ENCODE measurements at regions not wholly inside any gene's neighbourhood (a gene's known extent, or its start where the extent isn't known, plus 50 kb on each side); places are given as distances from the start of the nearest gene placed in this dataset.
"Not testable (repeated sequence)": the region's sequence is repeated elsewhere in the genome, so short reads cannot be mapped to it uniquely, and the experiment has no call there.

GRCh38 chr2:200199576-200200263 lies 106.8 kb upstream of the SPATS2L start:
- H3K27me3 ChIP-seq: no peaks in the 10 kb centered on the region; the same call in 1 of the 2 replicates
- H3K4me3 ChIP-seq: no peak overlapping the region
- no peaks in the 10 kb centered on the region for H3K9me3 ChIP-seq
- no peaks in the 10 kb centered on the region for H3K36me3 ChIP-seq
- peak; percentile 21 for DNase-seq

DNA sequence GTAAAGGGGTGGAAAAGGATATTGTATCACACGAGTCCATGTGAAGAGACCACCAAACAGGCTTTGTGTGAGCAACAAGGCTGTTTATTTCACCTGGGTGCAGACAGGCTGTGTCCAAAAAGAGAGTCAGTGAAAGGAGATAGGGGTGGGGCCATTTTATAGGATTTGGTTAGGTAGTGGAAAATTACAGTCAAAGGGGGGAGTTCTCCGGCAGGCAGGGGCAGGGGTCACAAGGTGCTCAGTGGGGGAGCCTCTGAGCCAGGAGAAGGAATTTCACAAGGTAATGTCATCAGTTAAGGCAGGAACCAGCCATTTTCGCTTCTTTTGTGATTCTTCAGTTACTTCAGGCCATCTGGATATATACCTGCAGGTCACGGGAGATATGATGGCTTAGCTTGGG lies 104.7 kb upstream of the SPATS2L start:
- H3K36me3 ChIP-seq, H3K4me3 ChIP-seq, H3K27me3 ChIP-seq: not testable (repeated sequence)

GRCh38 chr2:200203381-200203827 lies 103.1 kb upstream of the SPATS2L start:
- Histone ChIP-seq H3K4me3 (no peak overlapping the region), H3K27me3 (no peaks in the 10 kb centered on the region), H3K9me3 (no peaks in the 10 kb centered on the region), H3K36me3 (no peaks in the 10 kb centered on the region)
- no peak for DNase-seq

More for the DNA sequence above, 104.7 kb upstream of the SPATS2L start:
- not testable (repeated sequence) for H3K9me3 ChIP-seq, DNase-seq

GRCh38 chr2:200208041-200208440 lies 98.5 kb upstream of the SPATS2L start:
- H3K27me3 ChIP-seq: no peaks in the 10 kb centered on the region
- H3K9me3 ChIP-seq: no peaks in the 10 kb centered on the region; the same call in 1 of the 2 replicates
- no peak for DNase-seq
- H3K4me3 ChIP-seq: no peak overlapping the region
- no peaks in the 10 kb centered on the region for H3K36me3 ChIP-seq

- DNase-seq: no peak
- Histone ChIP-seq H3K9me3 (no peaks in the 10 kb centered on the region; the same call in 1 of the 2 replicates), H3K36me3 (no peaks in the 10 kb centered on the region), H3K27me3 (no peaks in the 10 kb centered on the region), H3K4me3 (no peak overlapping the region)
Measured at GRCh38 chr2:200209030-200209429, 97.5 kb upstream of the SPATS2L start.

DNA sequence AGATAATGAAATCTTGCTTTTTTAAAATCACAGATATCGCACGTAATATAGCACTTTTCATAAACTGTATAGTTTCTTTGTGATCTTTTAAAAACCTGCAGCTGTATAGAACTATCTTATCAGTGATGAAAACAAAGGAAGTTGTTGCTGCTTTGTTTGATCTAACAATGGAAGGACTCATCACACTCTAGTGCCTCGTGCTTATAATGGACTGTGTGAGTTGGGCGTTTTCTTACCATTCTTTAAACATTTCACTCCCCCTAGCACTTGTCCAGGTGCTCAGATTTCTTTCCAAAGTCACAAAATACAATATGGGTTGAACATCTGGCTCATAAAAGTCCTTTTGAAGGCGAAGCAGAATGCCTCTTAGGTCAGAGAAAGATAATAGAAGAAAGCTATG lies 94.8 kb upstream of the SPATS2L start:
- Histone ChIP-seq H3K27me3 (no peaks in the 10 kb centered on the region), H3K36me3 (no peaks in the 10 kb centered on the region), H3K4me3 (no peak overlapping the region)

DNA sequence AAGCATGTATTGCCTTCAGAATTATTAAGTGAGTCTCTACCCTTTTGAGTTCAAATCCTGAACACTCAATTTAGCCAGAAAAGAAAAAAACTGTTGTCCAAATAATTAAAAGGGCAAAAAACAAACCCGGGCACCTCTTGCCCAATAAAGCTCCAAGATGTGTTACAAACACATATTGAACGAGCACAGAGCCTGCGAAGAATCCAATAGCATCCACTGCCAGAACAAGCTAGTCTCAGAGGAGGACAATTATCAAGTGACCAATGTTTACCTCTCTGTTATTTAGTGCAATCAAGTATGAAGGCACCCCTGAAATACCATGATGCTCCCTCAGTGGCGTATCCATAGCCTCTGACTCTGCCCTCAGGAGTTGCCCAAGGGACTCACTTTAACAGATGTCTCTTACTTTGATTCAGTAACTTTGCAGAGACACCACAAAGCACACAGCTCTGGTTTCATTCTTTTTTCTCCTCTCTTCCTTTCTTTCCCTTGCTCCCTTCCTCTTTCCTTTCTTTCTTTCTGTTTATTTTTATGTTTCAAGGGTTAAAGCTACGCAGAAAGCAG lies 93.5 kb upstream of the SPATS2L start:
- no peaks in the 10 kb centered on the region for H3K27me3 ChIP-seq

More for the DNA sequence above, 94.8 kb upstream of the SPATS2L start:
- DNase-seq: no peak
- H3K9me3 ChIP-seq: no peaks in the 10 kb centered on the region; the same call in 1 of the 2 replicates

DNA sequence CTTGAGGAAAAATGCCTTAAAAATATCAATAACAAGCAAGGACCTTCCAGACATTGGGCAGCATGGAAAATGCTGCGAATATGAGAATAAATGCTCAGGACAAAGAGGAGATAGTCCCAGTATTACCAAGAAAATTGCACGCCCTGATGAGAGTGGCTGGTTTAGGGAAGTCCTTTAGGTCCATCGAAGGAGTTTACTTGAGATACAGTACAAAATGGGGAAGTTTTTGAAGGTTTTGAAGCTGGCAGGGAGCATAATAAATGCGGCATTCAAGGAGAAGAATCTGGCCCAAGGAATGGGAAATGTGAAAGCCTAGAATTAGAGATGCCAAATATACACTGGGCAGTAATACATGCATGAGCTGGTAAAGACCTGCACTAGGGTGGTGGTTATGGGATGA lies 90.2 kb upstream of the SPATS2L start:
- Histone ChIP-seq H3K4me3 (no peak overlapping the region), H3K27me3 (no peaks in the 10 kb centered on the region), H3K36me3 (no peaks in the 10 kb centered on the region), H3K9me3 (no peaks in the 10 kb centered on the region)
- no peak for DNase-seq

More for the DNA sequence above, 93.5 kb upstream of the SPATS2L start:
- Histone ChIP-seq H3K4me3 (no peak overlapping the region), H3K36me3 (no peaks in the 10 kb centered on the region), H3K9me3 (no peaks in the 10 kb centered on the region; the same call in 1 of the 2 replicates)
- DNase-seq: no peak

- Histone ChIP-seq H3K27me3 (no peaks in the 10 kb centered on the region), H3K36me3 (no peaks in the 10 kb centered on the region)
- DNase-seq: no peak
Measured at GRCh38 chr2:200217320-200217719, 89.2 kb upstream of the SPATS2L start.

GRCh38 chr2:200218645-200219044 lies 87.8 kb upstream of the SPATS2L start:
- Histone ChIP-seq H3K27me3 (no peaks in the 10 kb centered on the region), H3K36me3 (no peaks in the 10 kb centered on the region), H3K9me3 (no peaks in the 10 kb centered on the region), H3K4me3 (no peak overlapping the region)
- no peak for DNase-seq

More at GRCh38 chr2:200217320-200217719, 89.2 kb upstream of the SPATS2L start:
- Histone ChIP-seq H3K4me3 (no peak overlapping the region), H3K9me3 (no peaks in the 10 kb centered on the region)

GRCh38 chr2:200219309-200220113 lies 87.0 kb upstream of the SPATS2L start:
- H3K27me3 ChIP-seq: no peaks in the 10 kb centered on the region
- no peaks in the 10 kb centered on the region for H3K36me3 ChIP-seq
- no peaks in the 10 kb centered on the region for H3K9me3 ChIP-seq
- DNase-seq: no peak
- no peak overlapping the region for H3K4me3 ChIP-seq

GRCh38 chr2:200220251-200220650 lies 86.2 kb upstream of the SPATS2L start:
- Histone ChIP-seq H3K9me3 (no peaks in the 10 kb centered on the region), H3K4me3 (no peak overlapping the region), H3K27me3 (no peaks in the 10 kb centered on the region), H3K36me3 (no peaks in the 10 kb centered on the region)
- DNase-seq: no peak

GRCh38 chr2:200221055-200221955 lies 85.2 kb upstream of the SPATS2L start:
- DNase-seq: no peak

DNA sequence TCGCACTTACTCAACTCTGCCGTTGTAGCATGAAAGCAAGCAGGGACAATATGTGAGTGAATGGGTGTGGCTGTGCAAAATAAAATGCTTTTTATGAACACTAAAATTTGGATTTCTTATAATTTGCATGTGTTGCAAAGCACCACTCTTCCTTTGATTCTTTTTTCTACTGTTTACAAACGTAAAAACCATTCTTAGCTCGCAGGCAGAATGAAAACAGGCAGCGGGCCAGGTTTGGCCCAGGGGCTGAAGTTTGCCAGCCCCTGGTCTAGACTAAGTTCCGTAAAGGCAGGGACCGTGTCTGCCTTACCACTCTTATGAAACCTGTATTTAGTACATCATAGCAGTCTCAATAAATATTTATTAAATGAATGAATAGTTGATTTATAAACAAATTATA lies 83.7 kb upstream of the SPATS2L start:
- H3K9me3 ChIP-seq: no peaks in the 10 kb centered on the region
- no peaks in the 10 kb centered on the region for H3K36me3 ChIP-seq
- H3K4me3 ChIP-seq: no peak overlapping the region
- no peaks in the 10 kb centered on the region for H3K27me3 ChIP-seq
- no peak for DNase-seq

More at GRCh38 chr2:200221055-200221955, 85.2 kb upstream of the SPATS2L start:
- Histone ChIP-seq H3K27me3 (no peaks in the 10 kb centered on the region), H3K4me3 (no peak overlapping the region), H3K9me3 (no peaks in the 10 kb centered on the region), H3K36me3 (no peaks in the 10 kb centered on the region)

GRCh38 chr2:200223205-200223784 lies 83.2 kb upstream of the SPATS2L start:
- no peak for DNase-seq
- Histone ChIP-seq H3K4me3 (no peak overlapping the region), H3K9me3 (no peaks in the 10 kb centered on the region), H3K27me3 (no peaks in the 10 kb centered on the region), H3K36me3 (no peaks in the 10 kb centered on the region)

- no peak for DNase-seq
Measured at GRCh38 chr2:200225951-200226350, 80.5 kb upstream of the SPATS2L start.

More at GRCh38 chr2:200225951-200226350, 80.5 kb upstream of the SPATS2L start:
- H3K36me3 ChIP-seq: no peaks in the 10 kb centered on the region
- no peaks in the 10 kb centered on the region for H3K9me3 ChIP-seq
- H3K4me3 ChIP-seq: no peak overlapping the region
- H3K27me3 ChIP-seq: no peaks in the 10 kb centered on the region

Data from MG63 (cell line).